HUES64 (cell line): ENCODE measurements at regions not wholly inside any gene's neighbourhood (a gene's known extent, or its start where the extent isn't known, plus 50 kb on each side); places are given as distances from the start of the nearest gene placed in this dataset.
"Not testable (repeated sequence)": the region's sequence is repeated elsewhere in the genome, so short reads cannot be mapped to it uniquely, and the experiment has no call there.

Experiments
- H3K27ac ChIP-seq: 2 replicates; pipeline ENCODE4 v1.7.0; 2013; ENCODE audit warnings: low read depth, low read length, inconsistent platforms
- H3K27me3 ChIP-seq: 2 replicates; pipeline ENCODE4 v1.6.1; 2013; ENCODE audit warnings: mild to moderate bottlenecking, low read length; ENCODE audit not compliant: insufficient read depth
- H3K36me3 ChIP-seq: 2 replicates; pipeline ENCODE4 v1.6.1; 2013; ENCODE audit warnings: mild to moderate bottlenecking, low read length; ENCODE audit not compliant: insufficient read depth
- H3K4me1 ChIP-seq: 2 replicates; pipeline ENCODE4 v1.6.1; 2013; ENCODE audit warnings: mild to moderate bottlenecking, low read length, moderate library complexity; ENCODE audit not compliant: insufficient read depth
- H3K4me3 ChIP-seq: 2 replicates; pipeline ENCODE4 v1.5.1; 2013; ENCODE audit warnings: mild to moderate bottlenecking, low read length, moderate library complexity
- H3K9ac ChIP-seq: 2 replicates; pipeline ENCODE4 v1.6.1; 2013; ENCODE audit warnings: mild to moderate bottlenecking, low read depth, low read length
- H3K9me3 ChIP-seq: 2 replicates; pipeline ENCODE4 v1.6.1; 2013; ENCODE audit warnings: low read depth, low read length; ENCODE audit not compliant: insufficient read depth
- WGBS: fragments of 150-250, 120-280 bp; methylation state at CpG from one replicate; pipeline ENCODE4 v1.1.7; 2013; ENCODE audit warnings: missing lambda C conversion rate; 5-methylcytosine and 5-hydroxymethylcytosine counted together

- 84% methylated on average over 2 of the region's 2 CpGs for whole genome bisulfite sequencing
- no peaks in the 10 kb centered on the region for H3K4me1 ChIP-seq
- H3K27me3 ChIP-seq = no peaks in the 10 kb centered on the region
- no peak overlapping the region for H3K4me3 ChIP-seq
- H3K9ac ChIP-seq = no peak overlapping the region
- H3K9me3 ChIP-seq = no peaks in the 10 kb centered on the region
- no peaks in the 10 kb centered on the region for H3K36me3 ChIP-seq
- H3K27ac ChIP-seq = no peak overlapping the region
These were observed 224.7 kb downstream of the SREK1 start for GRCh38 chr5:66368811-66369210.

DNA sequence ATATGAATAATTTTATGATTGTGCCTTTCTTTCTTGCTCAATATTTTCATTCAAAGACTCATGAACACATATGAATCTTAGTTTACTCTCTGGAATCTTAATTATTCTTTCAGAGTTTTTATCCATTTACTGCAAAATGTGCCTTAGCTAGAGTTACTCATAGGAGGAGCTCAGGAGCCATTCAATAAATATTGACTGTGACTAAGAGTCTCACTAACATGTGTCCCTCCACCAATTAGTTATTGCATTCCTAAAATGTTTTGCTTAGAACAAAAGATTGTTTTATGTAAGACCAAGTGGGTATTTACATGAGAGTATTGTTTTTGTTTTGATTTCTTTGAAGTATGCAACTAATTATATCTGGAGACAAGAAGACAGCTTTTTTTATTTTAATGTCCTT lies 218.4 kb upstream of the MAST4 start:
- Histone ChIP-seq H3K36me3 (no peaks in the 10 kb centered on the region), H3K4me1 (no peaks in the 10 kb centered on the region), H3K4me3 (no peak overlapping the region), H3K9ac (no peak overlapping the region), H3K27ac (no peak overlapping the region), H3K27me3 (no peaks in the 10 kb centered on the region), H3K9me3 (no peaks in the 10 kb centered on the region)

- H3K4me1 ChIP-seq = no peaks in the 10 kb centered on the region
- H3K9me3 ChIP-seq = no peaks in the 10 kb centered on the region
- H3K4me3 ChIP-seq = no peak overlapping the region
- no peak overlapping the region for H3K27ac ChIP-seq
- H3K27me3 ChIP-seq = no peaks in the 10 kb centered on the region
- no peaks in the 10 kb centered on the region for H3K36me3 ChIP-seq
- 100% methylated on average over 1 of the region's 1 CpG for WGBS
- no peak overlapping the region for H3K9ac ChIP-seq
These were observed 217.8 kb upstream of the MAST4 start for GRCh38 chr5:66378407-66378806.

DNA sequence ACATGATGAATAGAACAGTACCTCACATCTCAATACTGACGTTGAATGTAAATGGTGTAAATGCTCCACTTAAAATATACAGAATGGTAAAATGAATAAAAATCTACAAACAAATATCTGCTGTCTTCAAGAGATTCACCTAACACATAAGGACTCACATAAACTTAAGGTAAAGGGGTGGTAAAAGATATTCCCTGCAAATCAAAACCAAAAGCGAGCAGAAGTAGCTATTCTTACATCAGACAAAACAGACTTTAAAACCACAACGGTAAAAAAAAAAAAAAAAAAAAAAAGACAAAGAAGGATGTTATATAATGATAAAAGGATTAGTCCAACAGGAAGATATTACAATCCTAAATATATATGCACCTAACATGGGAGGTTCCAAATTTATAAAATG lies 214.0 kb upstream of the MAST4 start:
- Histone ChIP-seq H3K9ac (no peak overlapping the region), H3K36me3 (no peaks in the 10 kb centered on the region), H3K27me3 (no peaks in the 10 kb centered on the region), H3K4me1 (no peaks in the 10 kb centered on the region), H3K9me3 (no peaks in the 10 kb centered on the region), H3K4me3 (no peak overlapping the region), H3K27ac (no peak overlapping the region)
- no CpG with 5 or more reads among the region's 3 CpGs for WGBS

GRCh38 chr5:66405145-66405544 lies 191.0 kb upstream of the MAST4 start:
- WGBS = 90% methylated on average over 3 of the region's 3 CpGs
- H3K27me3 ChIP-seq, H3K9me3 ChIP-seq, H3K36me3 ChIP-seq, H3K9ac ChIP-seq, H3K4me3 ChIP-seq, H3K27ac ChIP-seq, H3K4me1 ChIP-seq: not testable (repeated sequence)

DNA sequence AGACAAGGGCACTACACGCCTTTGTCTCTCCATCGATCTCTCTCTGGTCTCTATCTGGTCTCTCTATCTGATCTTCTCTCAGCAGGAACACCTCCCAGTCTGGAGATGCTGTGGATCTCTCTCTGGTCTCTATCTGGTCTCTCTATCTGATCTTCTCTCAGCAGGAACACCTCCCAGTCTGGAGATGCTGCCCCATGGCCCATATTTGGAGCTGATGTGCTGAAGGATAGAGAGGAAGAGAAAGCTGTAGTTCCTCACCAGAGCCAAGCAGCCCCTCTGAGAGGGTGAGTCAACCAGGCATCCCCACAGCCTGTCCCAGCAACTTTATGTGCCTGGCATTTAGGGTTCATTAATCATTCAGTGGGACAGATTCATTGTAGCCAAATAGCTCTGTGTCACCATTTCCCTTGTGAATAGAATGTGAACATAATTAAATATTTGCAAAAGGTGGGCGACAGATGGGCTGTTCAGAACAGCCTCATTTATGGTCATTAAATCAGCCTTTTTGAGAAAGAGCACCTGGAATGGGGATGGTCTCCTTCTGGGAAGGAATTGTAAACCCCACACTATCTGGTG lies 189.3 kb upstream of the MAST4 start:
- Histone ChIP-seq H3K4me3 (no peak overlapping the region), H3K27me3 (no peaks in the 10 kb centered on the region), H3K36me3 (no peaks in the 10 kb centered on the region), H3K9ac (no peak overlapping the region), H3K9me3 (no peaks in the 10 kb centered on the region), H3K27ac (no peak overlapping the region), H3K4me1 (no peaks in the 10 kb centered on the region)
- WGBS = 89% methylated on average over 3 of the region's 3 CpGs

DNA sequence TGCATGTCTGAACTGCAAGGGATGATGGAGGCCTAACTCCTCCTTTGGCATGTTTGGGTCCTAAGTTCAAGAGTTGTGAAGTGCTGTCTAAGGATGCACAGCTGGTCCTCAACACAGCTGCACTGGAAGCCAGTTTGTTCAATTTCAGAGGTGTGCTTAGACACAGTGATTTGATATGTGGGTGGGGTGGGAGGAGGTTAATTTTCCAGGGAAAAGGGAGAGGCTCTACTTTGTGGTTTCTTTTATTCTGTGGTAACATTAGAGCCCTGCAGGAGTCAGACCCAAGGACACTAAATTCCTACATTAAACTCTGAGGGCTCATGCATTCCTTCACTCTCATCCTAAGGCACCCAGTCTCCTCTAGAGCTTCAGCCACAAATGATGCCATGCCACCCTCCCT lies 188.4 kb upstream of the MAST4 start:
- Histone ChIP-seq H3K9me3 (no peaks in the 10 kb centered on the region), H3K36me3 (no peaks in the 10 kb centered on the region), H3K9ac (no peak overlapping the region)

DNA sequence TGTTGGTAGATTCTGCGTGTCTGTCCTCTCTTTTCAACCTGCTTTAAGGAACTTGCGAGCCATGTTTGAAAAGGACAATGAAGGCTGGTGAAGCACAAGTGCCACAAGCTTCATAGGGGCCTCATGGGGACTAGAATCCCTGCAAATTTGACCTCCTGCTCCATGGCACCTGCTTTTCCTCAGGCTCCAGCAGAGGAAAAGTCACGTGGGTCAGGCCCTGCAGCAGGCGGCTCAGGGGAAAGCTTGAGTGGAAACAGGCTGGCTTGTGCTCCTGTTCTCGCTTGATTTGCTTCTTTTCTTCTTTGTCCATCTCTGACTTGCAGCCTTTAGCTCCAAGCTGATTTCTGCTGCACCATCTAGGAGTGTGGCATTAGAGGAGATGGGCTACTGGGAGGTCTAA lies 187.6 kb upstream of the MAST4 start:
- H3K4me1 ChIP-seq = no peaks in the 10 kb centered on the region
- H3K9me3 ChIP-seq = no peaks in the 10 kb centered on the region
- no peak overlapping the region for H3K4me3 ChIP-seq
- no peak overlapping the region for H3K27ac ChIP-seq
- H3K9ac ChIP-seq = no peak overlapping the region
- H3K36me3 ChIP-seq = no peaks in the 10 kb centered on the region
- no peaks in the 10 kb centered on the region for H3K27me3 ChIP-seq
- WGBS = 97% methylated on average over 5 of the region's 5 CpGs

More for the DNA sequence above, 188.4 kb upstream of the MAST4 start:
- Histone ChIP-seq H3K27ac (no peak overlapping the region), H3K27me3 (no peaks in the 10 kb centered on the region), H3K4me3 (no peak overlapping the region), H3K4me1 (no peaks in the 10 kb centered on the region)

DNA sequence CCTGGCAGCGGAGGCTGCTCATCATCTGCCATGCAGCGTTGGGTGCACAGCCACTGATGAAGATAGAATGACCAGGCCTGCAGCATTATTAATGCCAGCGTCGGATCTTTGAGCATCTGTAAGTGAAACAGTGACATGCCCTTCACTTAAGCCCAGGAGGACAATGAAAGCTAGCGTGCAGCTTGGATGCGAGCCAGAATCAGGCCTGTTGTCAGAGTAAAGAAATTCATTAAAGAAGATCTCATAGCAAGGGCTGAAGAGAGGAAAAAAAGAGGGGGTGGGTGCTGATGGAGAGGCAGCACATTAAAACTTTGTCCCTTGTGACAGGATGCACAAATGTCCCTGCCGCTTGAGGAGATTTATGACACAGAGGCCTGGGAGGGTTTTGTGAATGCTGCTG lies 186.1 kb upstream of the MAST4 start:
- no peak overlapping the region for H3K4me3 ChIP-seq
- H3K9me3 ChIP-seq = no peaks in the 10 kb centered on the region
- no peak overlapping the region for H3K9ac ChIP-seq
- no peak overlapping the region for H3K27ac ChIP-seq
- WGBS = 96% methylated on average over 7 of the region's 7 CpGs
- no peaks in the 10 kb centered on the region for H3K36me3 ChIP-seq
- no peaks in the 10 kb centered on the region for H3K27me3 ChIP-seq
- H3K4me1 ChIP-seq = no peaks in the 10 kb centered on the region

DNA sequence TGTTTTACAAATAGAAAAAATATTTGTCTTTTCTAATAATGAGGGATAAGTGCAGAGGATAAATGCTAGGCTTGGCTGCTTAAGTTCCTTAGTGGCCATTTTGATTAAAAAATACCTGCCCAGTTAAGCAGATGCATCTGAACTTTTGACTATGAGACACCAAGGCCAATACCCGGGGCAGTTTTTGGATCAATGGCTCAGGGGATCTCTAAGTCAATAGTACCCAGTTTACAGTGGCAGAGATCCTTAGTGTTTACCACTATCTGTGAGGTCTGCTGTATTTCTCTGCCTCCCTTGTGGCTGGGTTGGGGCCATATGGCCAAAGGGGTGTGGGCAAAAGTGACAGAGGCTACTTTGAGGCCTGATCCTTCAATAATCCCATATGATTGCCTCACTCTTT lies 184.5 kb upstream of the MAST4 start:
- no peak overlapping the region for H3K4me3 ChIP-seq
- 86% methylated on average over 1 of the region's 1 CpG for WGBS
- no peak overlapping the region for H3K9ac ChIP-seq
- H3K27ac ChIP-seq = no peak overlapping the region
- no peaks in the 10 kb centered on the region for H3K4me1 ChIP-seq
- no peaks in the 10 kb centered on the region for H3K27me3 ChIP-seq
- no peaks in the 10 kb centered on the region for H3K36me3 ChIP-seq
- H3K9me3 ChIP-seq = no peaks in the 10 kb centered on the region

- H3K4me1 ChIP-seq = no peaks in the 10 kb centered on the region
- 95% methylated on average over 1 of the region's 1 CpG for WGBS
These were observed 182.3 kb upstream of the MAST4 start for GRCh38 chr5:66413931-66414330.

DNA sequence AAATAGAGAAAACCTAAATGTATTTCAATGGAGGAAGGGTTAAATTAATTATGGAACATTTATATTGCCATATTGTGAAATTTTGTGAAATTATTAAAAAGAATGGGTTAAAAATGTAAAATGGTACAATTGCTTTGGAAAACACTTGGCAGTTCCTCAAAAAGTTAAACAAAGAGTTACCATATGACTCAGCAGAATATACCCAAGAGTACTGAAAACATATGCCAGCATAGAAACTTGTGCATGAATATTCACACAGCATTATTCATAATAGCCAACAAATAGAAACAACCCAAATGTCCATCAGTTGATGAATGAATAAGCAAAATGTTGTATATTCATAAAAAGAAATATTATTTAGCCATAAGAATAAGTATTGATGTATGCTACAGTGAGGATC lies 181.0 kb upstream of the MAST4 start:
- H3K9me3 ChIP-seq = no peaks in the 10 kb centered on the region
- H3K4me1 ChIP-seq = no peaks in the 10 kb centered on the region
- H3K4me3 ChIP-seq = no peak overlapping the region
- H3K36me3 ChIP-seq = no peaks in the 10 kb centered on the region
- H3K9ac ChIP-seq = no peak overlapping the region
- H3K27ac ChIP-seq = no peak overlapping the region
- H3K27me3 ChIP-seq = no peaks in the 10 kb centered on the region

More at GRCh38 chr5:66413931-66414330, 182.3 kb upstream of the MAST4 start:
- Histone ChIP-seq H3K9me3 (no peaks in the 10 kb centered on the region), H3K27ac (no peak overlapping the region), H3K4me3 (no peak overlapping the region), H3K36me3 (no peaks in the 10 kb centered on the region), H3K27me3 (no peaks in the 10 kb centered on the region), H3K9ac (no peak overlapping the region)
